HepG2 (cell line): ENCODE measurements at regions not wholly inside any gene's neighbourhood (a gene's known extent, or its start where the extent isn't known, plus 50 kb on each side); places are given as distances from the start of the nearest gene placed in this dataset.

Experiments used
- PCBP2 ChIP-seq: fragments of 200-400 bp; formaldehyde crosslinking; optimal IDR thresholded peaks from 2 replicates; pipeline ENCODE3; 2018; ENCODE audit warnings: low read length, low read depth; ENCODE audit not compliant: poor library complexity, severe bottlenecking
- ZFP36L1 ChIP-seq: sonication (generic); formaldehyde crosslinking; IDR thresholded peaks from 2 replicates; pipeline ENCODE4 v1.8.0; 2022; ENCODE audit warnings: mild to moderate bottlenecking, missing genetic modification reagents, moderate library complexity
- ZFP62 ChIP-seq: sonication (generic); formaldehyde crosslinking; IDR thresholded peaks from 2 replicates; pipeline ENCODE4 v1.4.0; 2020; ENCODE audit warnings: missing genetic modification reagents
- ZNF883 ChIP-seq: sonication (generic); formaldehyde crosslinking; IDR thresholded peaks from 2 replicates; pipeline ENCODE4 v1.5.1; 2020; ENCODE audit warnings: mild to moderate bottlenecking, missing genetic modification reagents; ENCODE audit errors: not compliant biosample characterization
- TF ChIP-seq, protein P1 (sequence below), 2 experiments: fragments of 450-650 bp in 1 of 2; sonication (generic) in 1 of 2; formaldehyde crosslinking in 1 of 2; IDR thresholded peaks; 2 replicates each; pipeline versions ENCODE4 v1.6.1 to v1.8.0; 2016 to 2022; ENCODE audit warnings: antibody characterized with exemption in 1 of 2, mild to moderate bottlenecking in 1 of 2, missing genetic modification reagents in 1 of 2
- TF ChIP-seq, protein P2 (sequence below): sonication (generic); formaldehyde crosslinking; IDR thresholded peaks from 2 replicates; pipeline ENCODE4 v1.8.0; 2022; ENCODE audit warnings: missing genetic modification reagents, mild to moderate bottlenecking, borderline replicate concordance

DNA sequence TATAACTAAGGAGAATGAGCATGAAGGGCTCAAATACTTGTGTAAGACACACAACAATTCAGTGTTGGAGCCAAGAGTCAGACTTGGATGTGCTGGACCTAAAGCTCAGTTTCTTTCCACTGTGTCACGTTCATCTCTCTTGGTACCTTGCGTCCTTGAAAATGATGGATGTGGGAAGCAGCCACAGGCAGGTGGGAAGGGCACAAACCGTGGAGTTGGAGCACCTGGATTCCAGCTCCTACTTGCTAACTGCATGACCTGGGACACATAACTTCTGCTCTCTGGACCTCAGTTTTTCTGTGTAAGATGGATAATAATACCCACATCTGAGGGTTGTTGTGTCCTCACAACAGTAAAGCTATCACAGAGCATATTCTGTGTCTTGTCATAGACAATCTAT is 53.1 kb upstream of the PPP1CB start (continued):
- TF ChIP-seq, protein P1, sequence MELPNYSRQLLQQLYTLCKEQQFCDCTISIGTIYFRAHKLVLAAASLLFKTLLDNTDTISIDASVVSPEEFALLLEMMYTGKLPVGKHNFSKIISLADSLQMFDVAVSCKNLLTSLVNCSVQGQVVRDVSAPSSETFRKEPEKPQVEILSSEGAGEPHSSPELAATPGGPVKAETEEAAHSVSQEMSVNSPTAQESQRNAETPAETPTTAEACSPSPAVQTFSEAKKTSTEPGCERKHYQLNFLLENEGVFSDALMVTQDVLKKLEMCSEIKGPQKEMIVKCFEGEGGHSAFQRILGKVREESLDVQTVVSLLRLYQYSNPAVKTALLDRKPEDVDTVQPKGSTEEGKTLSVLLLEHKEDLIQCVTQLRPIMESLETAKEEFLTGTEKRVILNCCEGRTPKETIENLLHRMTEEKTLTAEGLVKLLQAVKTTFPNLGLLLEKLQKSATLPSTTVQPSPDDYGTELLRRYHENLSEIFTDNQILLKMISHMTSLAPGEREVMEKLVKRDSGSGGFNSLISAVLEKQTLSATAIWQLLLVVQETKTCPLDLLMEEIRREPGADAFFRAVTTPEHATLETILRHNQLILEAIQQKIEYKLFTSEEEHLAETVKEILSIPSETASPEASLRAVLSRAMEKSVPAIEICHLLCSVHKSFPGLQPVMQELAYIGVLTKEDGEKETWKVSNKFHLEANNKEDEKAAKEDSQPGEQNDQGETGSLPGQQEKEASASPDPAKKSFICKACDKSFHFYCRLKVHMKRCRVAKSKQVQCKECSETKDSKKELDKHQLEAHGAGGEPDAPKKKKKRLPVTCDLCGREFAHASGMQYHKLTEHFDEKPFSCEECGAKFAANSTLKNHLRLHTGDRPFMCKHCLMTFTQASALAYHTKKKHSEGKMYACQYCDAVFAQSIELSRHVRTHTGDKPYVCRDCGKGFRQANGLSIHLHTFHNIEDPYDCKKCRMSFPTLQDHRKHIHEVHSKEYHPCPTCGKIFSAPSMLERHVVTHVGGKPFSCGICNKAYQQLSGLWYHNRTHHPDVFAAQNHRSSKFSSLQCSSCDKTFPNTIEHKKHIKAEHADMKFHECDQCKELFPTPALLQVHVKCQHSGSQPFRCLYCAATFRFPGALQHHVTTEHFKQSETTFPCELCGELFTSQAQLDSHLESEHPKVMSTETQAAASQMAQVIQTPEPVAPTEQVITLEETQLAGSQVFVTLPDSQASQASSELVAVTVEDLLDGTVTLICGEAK (IDR thresholded peaks at IDR 0.05) = no peak
- TF ChIP-seq, protein P1 (CRISPR knock-in tag; IDR thresholded peaks at IDR 0.05) = no peak
- TF ChIP-seq ZNF883 (CRISPR knock-in tag) (no peak), ZFP36L1 (CRISPR knock-in tag) (no peak), PCBP2 (no peak), ZFP62 (CRISPR knock-in tag) (no peak)
- TF ChIP-seq, protein P2, sequence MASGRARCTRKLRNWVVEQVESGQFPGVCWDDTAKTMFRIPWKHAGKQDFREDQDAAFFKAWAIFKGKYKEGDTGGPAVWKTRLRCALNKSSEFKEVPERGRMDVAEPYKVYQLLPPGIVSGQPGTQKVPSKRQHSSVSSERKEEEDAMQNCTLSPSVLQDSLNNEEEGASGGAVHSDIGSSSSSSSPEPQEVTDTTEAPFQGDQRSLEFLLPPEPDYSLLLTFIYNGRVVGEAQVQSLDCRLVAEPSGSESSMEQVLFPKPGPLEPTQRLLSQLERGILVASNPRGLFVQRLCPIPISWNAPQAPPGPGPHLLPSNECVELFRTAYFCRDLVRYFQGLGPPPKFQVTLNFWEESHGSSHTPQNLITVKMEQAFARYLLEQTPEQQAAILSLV (CRISPR knock-in tag) = no peak
